Peyer's patch (tissue), 4 donors: ENCODE measurements at regions not wholly inside any gene's neighbourhood (a gene's known extent, or its start where the extent isn't known, plus 50 kb on each side); places are given as distances from the start of the nearest gene placed in this dataset.

Source experiments
- POLR2A ChIP-seq, 2 donors: fragments of 450-650 bp; IDR thresholded peaks; one replicate each; pipeline ENCODE4 v1.5.1; 2017; ENCODE audit warnings: antibody characterized with exemption in 2 of 2, mild to moderate bottlenecking in 2 of 2, moderate library complexity in 2 of 2
- TF ChIP-seq, protein P1 (sequence below), 6 experiments: fragments of 450-650 bp in 4 of 6; fragments of 200-600 bp in 2 of 6; sonication (generic) in 1 of 6; IDR thresholded peaks; one replicate each; pipeline ENCODE4 v1.5.1; 2017 to 2019; ENCODE audit warnings: antibody characterized with exemption in 6 of 6, mild to moderate bottlenecking in 3 of 6, moderate library complexity in 1 of 6

DNA sequence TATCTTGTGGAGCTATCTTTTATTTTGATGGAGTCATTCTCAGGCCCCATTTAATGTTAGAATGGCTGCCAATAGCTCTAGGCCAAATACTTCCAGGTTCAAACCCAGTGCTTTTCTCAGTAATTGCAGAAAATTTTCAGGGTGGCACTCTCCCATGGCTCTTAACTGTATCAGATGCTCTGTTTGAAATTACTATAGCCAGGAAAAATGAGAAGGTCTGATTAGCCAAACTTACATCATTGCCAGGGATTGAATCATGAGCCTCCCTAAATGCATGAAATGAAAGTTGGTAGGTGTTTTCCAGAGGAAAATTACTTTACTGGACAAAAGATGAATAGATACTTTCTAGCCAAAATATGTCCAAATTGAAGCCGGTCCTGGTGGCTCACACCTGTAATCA is 404.8 kb downstream of the MAT2B start:
- TF ChIP-seq POLR2A (IDR thresholded peaks at IDR 0.05) = no peak
- TF ChIP-seq, protein P1, sequence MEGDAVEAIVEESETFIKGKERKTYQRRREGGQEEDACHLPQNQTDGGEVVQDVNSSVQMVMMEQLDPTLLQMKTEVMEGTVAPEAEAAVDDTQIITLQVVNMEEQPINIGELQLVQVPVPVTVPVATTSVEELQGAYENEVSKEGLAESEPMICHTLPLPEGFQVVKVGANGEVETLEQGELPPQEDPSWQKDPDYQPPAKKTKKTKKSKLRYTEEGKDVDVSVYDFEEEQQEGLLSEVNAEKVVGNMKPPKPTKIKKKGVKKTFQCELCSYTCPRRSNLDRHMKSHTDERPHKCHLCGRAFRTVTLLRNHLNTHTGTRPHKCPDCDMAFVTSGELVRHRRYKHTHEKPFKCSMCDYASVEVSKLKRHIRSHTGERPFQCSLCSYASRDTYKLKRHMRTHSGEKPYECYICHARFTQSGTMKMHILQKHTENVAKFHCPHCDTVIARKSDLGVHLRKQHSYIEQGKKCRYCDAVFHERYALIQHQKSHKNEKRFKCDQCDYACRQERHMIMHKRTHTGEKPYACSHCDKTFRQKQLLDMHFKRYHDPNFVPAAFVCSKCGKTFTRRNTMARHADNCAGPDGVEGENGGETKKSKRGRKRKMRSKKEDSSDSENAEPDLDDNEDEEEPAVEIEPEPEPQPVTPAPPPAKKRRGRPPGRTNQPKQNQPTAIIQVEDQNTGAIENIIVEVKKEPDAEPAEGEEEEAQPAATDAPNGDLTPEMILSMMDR (IDR thresholded peaks at IDR 0.05) = no peak
